GM12874 (cell line): ENCODE measurements at regions not wholly inside any gene's neighbourhood (a gene's known extent, or its start where the extent isn't known, plus 50 kb on each side); places are given as distances from the start of the nearest gene placed in this dataset.

ENCODE experiments used
- CTCF ChIP-seq: IDR thresholded peaks from 2 replicates; pipeline ENCODE4 v1.5.1; 2011; ENCODE audit warnings: low read depth, mild to moderate bottlenecking, control low read depth, low read length, moderate library complexity; ENCODE audit not compliant: insufficient read depth

- TF ChIP-seq CTCF: no peak
These were observed 204.9 kb downstream of the ATG4C start for GRCh38 chr1:62988867-62989266.

- TF ChIP-seq CTCF: no peak
These were observed 205.6 kb downstream of the ATG4C start for GRCh38 chr1:62989497-62989896.

GRCh38 chr1:62991152-62991551, 207.2 kb downstream of the ATG4C start:
- TF ChIP-seq CTCF: no peak

GRCh38 chr1:62993844-62994243, 209.9 kb downstream of the ATG4C start:
- TF ChIP-seq CTCF: no peak

GRCh38 chr1:62995173-62995572, 211.2 kb downstream of the ATG4C start:
- TF ChIP-seq CTCF: no peak

GRCh38 chr1:62997884-62998283, 214.0 kb downstream of the ATG4C start:
- no peak for TF ChIP-seq CTCF

- TF ChIP-seq CTCF: no peak
These were observed 215.1 kb downstream of the ATG4C start for GRCh38 chr1:62998845-62999649.

- TF ChIP-seq CTCF: no peak
These were observed 216.6 kb downstream of the ATG4C start for GRCh38 chr1:63000508-63000907.
